ENCODE measurements at regions not wholly inside any gene's neighbourhood (a gene's known extent, or its start where the extent isn't known, plus 50 kb on each side); places are given as distances from the start of the nearest gene placed in this dataset.

- TF ChIP-seq CTCF (IDR thresholded peaks at IDR 0.05) = no peak
- TF ChIP-seq POLR2A (IDR thresholded peaks at IDR 0.05) = no peak
Measured at GRCh38 chr2:215660687-215661086, 224.8 kb upstream of the FN1 start.

All from body of pancreas (tissue), 4 donors.